Osteoblast (primary cell): ENCODE measurements at regions not wholly inside any gene's neighbourhood (a gene's known extent, or its start where the extent isn't known, plus 50 kb on each side); places are given as distances from the start of the nearest gene placed in this dataset.

Source experiments
- DNase-seq: peaks from one replicate; pipeline ENCODE4 v3.0.0; 2011; ENCODE audit warnings: low spot score, mixed read lengths; ENCODE audit not compliant: insufficient read length; ENCODE audit errors: missing footprints
- H2AFZ ChIP-seq: 2 replicates; pipeline ENCODE4 v1.6.0; 2011; ENCODE audit warnings: mild to moderate bottlenecking, low read length
- H3K27ac ChIP-seq: 2 replicates; pipeline ENCODE4 v1.5.1; 2011; ENCODE audit warnings: mild to moderate bottlenecking, low read depth, low read length, moderate library complexity
- H3K27me3 ChIP-seq: 2 replicates; pipeline ENCODE4 v1.6.0; 2012; ENCODE audit warnings: mild to moderate bottlenecking, control low read depth, inconsistent platforms, low read length, moderate library complexity; ENCODE audit not compliant: insufficient read depth
- H3K36me3 ChIP-seq: 2 replicates; pipeline ENCODE4 v1.5.1; 2011; ENCODE audit warnings: mild to moderate bottlenecking, low read length, control low read depth, moderate library complexity; ENCODE audit not compliant: insufficient read depth
- H3K4me1 ChIP-seq: 2 replicates; pipeline ENCODE4 v1.5.1; 2011; ENCODE audit warnings: mild to moderate bottlenecking, low read length, control low read depth, moderate library complexity; ENCODE audit not compliant: insufficient read depth
- H3K4me2 ChIP-seq: 2 replicates; pipeline ENCODE4 v1.6.0; 2011; ENCODE audit warnings: mild to moderate bottlenecking, low read length; ENCODE audit not compliant: insufficient read depth
- H3K4me3 ChIP-seq: fragments of 200-600 bp; sonication (generic); 3 replicates; pipeline ENCODE4 v1.5.1; 2012; ENCODE audit warnings: mild to moderate bottlenecking, low read length, inconsistent platforms; ENCODE audit not compliant: insufficient read depth
- H3K79me2 ChIP-seq: 2 replicates; pipeline ENCODE4 v1.6.0; 2012; ENCODE audit warnings: mild to moderate bottlenecking, low read length, control low read depth, inconsistent platforms; ENCODE audit not compliant: insufficient read depth
- H3K9me3 ChIP-seq: 2 replicates; pipeline ENCODE4 v1.5.1; 2011; ENCODE audit warnings: low read depth, low read length, control low read depth
- H4K20me1 ChIP-seq: 2 replicates; pipeline ENCODE4 v1.6.0; 2012; ENCODE audit warnings: mild to moderate bottlenecking, low read length, control low read depth; ENCODE audit not compliant: insufficient read depth
- TF ChIP-seq, protein P1 (sequence below): IDR thresholded peaks from 2 replicates; pipeline ENCODE4 v1.5.1; 2011; ENCODE audit warnings: mild to moderate bottlenecking, low read depth, low read length, moderate library complexity; ENCODE audit errors: extremely low read depth

DNA sequence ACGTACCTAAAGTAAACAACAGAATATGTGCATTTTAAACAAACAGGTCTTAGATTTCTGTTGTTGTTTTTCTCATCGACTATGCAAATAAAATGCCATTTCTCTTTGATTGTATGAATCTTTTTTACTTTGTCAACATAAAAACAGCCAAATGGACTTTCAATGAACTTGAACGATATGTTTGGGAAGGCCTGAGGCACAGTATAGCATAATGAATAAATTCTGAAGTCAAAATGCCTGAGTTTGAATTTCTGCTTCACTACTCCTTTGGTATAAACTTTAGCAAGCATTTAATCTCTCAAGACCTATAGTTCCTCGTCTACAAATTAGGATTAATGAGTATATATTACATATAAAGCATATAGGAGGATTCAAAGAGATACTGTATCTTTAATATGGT lies 1369.9 kb upstream of the TENM4 start:
- no peaks in the 10 kb centered on the region for H4K20me1 ChIP-seq
- no peaks in the 10 kb centered on the region for H3K79me2 ChIP-seq
- H3K9me3 ChIP-seq = no peaks in the 10 kb centered on the region
- H3K27me3 ChIP-seq = no peaks in the 10 kb centered on the region
- H3K4me1 ChIP-seq = no peaks in the 10 kb centered on the region
- no peak overlapping the region for H3K27ac ChIP-seq
- no peak overlapping the region for H3K4me3 ChIP-seq
- TF ChIP-seq, protein P1, sequence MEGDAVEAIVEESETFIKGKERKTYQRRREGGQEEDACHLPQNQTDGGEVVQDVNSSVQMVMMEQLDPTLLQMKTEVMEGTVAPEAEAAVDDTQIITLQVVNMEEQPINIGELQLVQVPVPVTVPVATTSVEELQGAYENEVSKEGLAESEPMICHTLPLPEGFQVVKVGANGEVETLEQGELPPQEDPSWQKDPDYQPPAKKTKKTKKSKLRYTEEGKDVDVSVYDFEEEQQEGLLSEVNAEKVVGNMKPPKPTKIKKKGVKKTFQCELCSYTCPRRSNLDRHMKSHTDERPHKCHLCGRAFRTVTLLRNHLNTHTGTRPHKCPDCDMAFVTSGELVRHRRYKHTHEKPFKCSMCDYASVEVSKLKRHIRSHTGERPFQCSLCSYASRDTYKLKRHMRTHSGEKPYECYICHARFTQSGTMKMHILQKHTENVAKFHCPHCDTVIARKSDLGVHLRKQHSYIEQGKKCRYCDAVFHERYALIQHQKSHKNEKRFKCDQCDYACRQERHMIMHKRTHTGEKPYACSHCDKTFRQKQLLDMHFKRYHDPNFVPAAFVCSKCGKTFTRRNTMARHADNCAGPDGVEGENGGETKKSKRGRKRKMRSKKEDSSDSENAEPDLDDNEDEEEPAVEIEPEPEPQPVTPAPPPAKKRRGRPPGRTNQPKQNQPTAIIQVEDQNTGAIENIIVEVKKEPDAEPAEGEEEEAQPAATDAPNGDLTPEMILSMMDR = no peak
- H3K36me3 ChIP-seq = no peaks in the 10 kb centered on the region
- DNase-seq = no peak
- no peak overlapping the region for H3K4me2 ChIP-seq
- H2AFZ ChIP-seq = no peak overlapping the region

DNA sequence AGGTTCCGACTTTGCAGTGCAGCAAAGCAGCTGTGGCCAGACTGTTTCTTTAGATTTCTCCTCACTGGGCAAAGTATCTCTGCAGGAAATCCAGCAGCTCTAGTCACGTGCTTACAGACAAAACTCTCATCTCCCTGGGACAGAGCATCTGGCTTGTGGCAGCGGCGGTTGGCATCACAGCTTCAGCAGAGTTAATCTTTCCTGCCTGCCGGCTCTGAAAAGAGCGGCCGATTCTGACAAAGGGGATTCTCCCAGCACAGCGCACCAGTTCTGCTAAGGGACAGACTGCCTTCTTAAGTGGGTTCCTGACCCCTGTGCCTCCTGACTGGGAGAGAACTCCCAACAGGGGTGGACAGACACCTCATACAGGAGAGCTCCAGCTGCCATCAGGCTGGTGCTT lies 1357.3 kb upstream of the TENM4 start:
- Histone ChIP-seq H3K27me3 (no peaks in the 10 kb centered on the region), H3K4me2 (no peak overlapping the region), H3K79me2 (no peaks in the 10 kb centered on the region), H3K36me3 (no peaks in the 10 kb centered on the region), H3K9me3 (no peaks in the 10 kb centered on the region), H2AFZ (no peak overlapping the region), H3K4me3 (no peak overlapping the region), H3K4me1 (no peaks in the 10 kb centered on the region), H4K20me1 (no peaks in the 10 kb centered on the region), H3K27ac (no peak overlapping the region)
- TF ChIP-seq, protein P1 = no peak
- DNase-seq = no peak

DNA sequence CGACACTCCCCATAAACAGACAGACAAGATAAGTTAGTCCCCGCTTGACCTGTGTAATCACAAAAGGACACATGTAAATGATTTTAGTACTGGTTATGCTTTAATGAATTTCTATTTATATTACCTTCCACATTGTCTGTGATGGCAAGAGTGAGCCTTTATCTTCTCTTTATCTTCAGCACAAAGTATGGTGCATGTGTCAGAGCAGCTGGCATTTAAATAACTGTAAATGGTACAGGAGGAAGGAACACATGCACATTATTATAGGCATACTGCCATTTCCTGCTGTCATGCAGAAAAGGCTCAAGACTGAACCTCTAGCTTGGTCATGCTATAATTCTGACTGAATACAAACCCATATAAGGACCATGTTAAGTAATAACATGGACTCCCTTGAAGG lies 1342.7 kb upstream of the TENM4 start:
- Histone ChIP-seq H3K36me3 (no peaks in the 10 kb centered on the region), H4K20me1 (no peaks in the 10 kb centered on the region), H3K27me3 (no peaks in the 10 kb centered on the region), H2AFZ (no peak overlapping the region), H3K4me3 (no peak overlapping the region), H3K9me3 (peaks cover 4% of the 10 kb centered on the region), H3K4me2 (no peak overlapping the region), H3K27ac (no peak overlapping the region), H3K4me1 (no peaks in the 10 kb centered on the region), H3K79me2 (no peaks in the 10 kb centered on the region)
- TF ChIP-seq, protein P1 = no peak
- DNase-seq = no peak

DNA sequence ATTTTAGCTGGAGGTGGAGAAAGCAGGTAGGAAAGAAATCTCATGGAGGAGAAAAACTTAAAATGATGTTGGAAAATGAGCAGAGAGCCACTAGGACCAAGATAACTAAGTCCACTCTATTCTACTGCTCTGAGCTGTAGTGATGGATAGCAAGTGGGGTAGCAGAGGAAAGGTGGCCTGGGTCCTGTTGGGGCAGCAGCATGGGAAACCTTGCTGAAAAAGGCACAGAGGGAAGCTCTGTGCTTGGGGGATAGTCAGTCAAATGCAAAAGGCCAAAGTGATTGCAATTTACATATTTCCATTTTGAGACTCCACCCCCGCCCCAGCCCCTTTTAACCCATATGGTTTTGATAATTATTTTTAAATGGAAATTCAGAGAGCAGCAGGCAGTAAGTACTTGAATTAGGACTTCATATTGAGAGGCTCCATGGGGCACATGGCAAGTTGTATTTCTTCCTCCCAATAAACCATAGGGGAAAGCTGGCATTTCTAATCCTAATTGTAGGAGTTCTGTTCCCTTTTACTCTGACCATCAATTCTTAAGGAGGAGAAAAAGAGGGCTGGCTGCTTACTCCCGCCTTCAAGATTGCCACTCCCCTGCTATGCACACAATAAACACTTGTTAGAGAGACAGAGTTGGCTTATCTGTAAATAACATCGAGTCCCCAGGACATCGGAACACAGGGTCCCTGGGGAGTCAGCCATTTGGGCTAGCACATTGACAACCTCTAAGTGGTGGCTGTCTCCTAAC lies 1341.5 kb upstream of the TENM4 start:
- Histone ChIP-seq H3K4me3 (no peak overlapping the region), H3K27ac (no peak overlapping the region), H4K20me1 (no peaks in the 10 kb centered on the region), H3K27me3 (no peaks in the 10 kb centered on the region), H3K36me3 (no peaks in the 10 kb centered on the region), H3K79me2 (no peaks in the 10 kb centered on the region), H3K9me3 (peaks cover 4% of the 10 kb centered on the region), H3K4me2 (no peak overlapping the region), H2AFZ (no peak overlapping the region), H3K4me1 (no peaks in the 10 kb centered on the region)
- TF ChIP-seq, protein P1 = no peak
- DNase-seq = no peak
